ENCODE measurements at regions not wholly inside any gene's neighbourhood (a gene's known extent, or its start where the extent isn't known, plus 50 kb on each side); places are given as distances from the start of the nearest gene placed in this dataset.
A peak's percentile ranks its signal among the peaks of the same experiment; 100 is the strongest.

DNA sequence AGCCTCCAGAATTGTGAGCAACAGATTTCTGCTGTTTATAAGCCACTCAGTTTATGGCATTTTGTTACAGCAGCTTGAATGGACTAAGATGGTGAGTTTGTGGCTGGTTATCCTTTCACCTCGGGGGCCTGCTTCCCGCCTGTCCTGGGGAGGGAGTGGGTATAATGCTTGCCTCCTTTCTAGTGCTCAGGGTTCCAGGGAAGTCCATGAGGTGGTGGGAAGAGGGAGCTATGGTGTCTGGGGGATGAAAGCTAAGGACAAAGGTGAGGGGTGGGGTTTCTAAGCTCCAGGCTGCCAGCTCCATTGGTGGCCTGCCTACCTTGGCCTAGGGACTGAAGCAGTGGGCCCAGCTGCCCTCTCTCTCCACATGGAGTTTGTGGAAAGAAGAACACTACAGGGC is 50.2 kb upstream of the SDK2 start:
- no peaks in the 10 kb centered on the region for H3K27me3 ChIP-seq (ENCODE audit: insufficient read depth, low read depth, severe bottlenecking)
- no peak overlapping the region for H3K4me3 ChIP-seq (ENCODE audit: low read depth, low read length)
- H3K36me3 ChIP-seq, result no peaks in the 10 kb centered on the region
- H3K9me3 ChIP-seq (ENCODE audit: severe bottlenecking), result no peaks in the 10 kb centered on the region
- TF ChIP-seq, protein P1, sequence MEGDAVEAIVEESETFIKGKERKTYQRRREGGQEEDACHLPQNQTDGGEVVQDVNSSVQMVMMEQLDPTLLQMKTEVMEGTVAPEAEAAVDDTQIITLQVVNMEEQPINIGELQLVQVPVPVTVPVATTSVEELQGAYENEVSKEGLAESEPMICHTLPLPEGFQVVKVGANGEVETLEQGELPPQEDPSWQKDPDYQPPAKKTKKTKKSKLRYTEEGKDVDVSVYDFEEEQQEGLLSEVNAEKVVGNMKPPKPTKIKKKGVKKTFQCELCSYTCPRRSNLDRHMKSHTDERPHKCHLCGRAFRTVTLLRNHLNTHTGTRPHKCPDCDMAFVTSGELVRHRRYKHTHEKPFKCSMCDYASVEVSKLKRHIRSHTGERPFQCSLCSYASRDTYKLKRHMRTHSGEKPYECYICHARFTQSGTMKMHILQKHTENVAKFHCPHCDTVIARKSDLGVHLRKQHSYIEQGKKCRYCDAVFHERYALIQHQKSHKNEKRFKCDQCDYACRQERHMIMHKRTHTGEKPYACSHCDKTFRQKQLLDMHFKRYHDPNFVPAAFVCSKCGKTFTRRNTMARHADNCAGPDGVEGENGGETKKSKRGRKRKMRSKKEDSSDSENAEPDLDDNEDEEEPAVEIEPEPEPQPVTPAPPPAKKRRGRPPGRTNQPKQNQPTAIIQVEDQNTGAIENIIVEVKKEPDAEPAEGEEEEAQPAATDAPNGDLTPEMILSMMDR (IDR thresholded peaks at IDR 0.05; ENCODE audit: low read depth, low read length), result no peak
- H3K27ac ChIP-seq, result no peak overlapping the region
- DNase-seq, result no peak

DNA sequence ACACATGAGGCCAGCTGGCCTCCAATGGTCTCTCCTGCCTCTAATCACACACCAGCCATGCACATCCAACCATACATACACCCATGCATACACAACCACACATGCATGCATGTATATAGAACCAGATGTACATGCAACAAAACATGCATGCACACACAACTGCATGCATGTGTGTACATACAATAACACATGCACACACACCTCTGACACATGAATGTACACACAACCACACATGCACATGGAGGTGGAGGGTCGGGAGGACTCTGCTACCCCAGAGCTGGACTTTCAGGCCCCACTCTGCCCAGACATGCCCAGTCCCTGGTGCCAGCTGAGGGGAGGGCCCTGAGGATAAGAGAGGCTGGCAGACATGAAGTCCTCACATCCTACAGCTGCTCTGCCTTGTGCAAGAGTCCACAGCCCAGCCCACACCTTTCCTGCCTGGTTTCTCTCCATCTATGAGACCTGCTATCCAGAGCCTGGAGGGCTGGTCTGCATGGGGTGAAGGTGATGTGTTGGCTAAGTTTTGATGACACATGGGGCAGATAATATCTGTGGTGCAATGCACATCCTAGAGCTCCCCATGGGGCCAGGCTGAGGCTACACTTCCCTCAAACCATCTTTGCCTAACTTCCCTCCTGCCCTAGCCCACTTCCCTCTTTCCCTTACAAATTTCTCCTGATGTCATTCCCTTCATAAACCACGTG is 50.9 kb upstream of the SDK2 start:
- DNase-seq, result no peak
- H3K27me3 ChIP-seq (ENCODE audit: insufficient read depth, low read depth, severe bottlenecking), result no peaks in the 10 kb centered on the region
- TF ChIP-seq, protein P1 (IDR thresholded peaks at IDR 0.05; ENCODE audit: low read depth, low read length), result no peak
- no peaks in the 10 kb centered on the region for H3K9me3 ChIP-seq (ENCODE audit: severe bottlenecking)
- no peak overlapping the region for H3K27ac ChIP-seq
- H3K36me3 ChIP-seq, result no peaks in the 10 kb centered on the region
- no peak overlapping the region for H3K4me3 ChIP-seq (ENCODE audit: low read depth, low read length)

DNA sequence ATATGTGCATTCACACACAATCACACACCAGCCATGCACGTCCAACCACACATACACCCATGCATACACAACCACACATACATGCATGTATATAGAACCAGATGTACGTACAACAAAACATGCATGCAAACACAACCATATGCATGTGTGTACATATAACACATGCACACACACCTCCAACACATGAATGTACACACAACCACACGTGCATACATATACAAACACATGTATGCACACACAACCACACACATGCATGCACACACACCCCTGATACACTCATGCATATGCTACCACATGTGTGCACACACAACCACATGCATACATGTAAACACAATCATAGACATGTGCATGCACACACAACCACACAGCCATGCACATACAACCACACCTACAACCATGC is 52.0 kb upstream of the SDK2 start:
- no peak overlapping the region for H3K4me3 ChIP-seq (ENCODE audit: low read depth, low read length)
- H3K27me3 ChIP-seq (ENCODE audit: insufficient read depth, low read depth, severe bottlenecking), result no peaks in the 10 kb centered on the region
- DNase-seq, result no peak
- peaks cover 7% of the 10 kb centered on the region for H3K9me3 ChIP-seq (ENCODE audit: severe bottlenecking)
- no peak overlapping the region for H3K27ac ChIP-seq
- H3K36me3 ChIP-seq, result no peaks in the 10 kb centered on the region
- TF ChIP-seq, protein P1 (IDR thresholded peaks at IDR 0.05; ENCODE audit: low read depth, low read length), result no peak

DNA sequence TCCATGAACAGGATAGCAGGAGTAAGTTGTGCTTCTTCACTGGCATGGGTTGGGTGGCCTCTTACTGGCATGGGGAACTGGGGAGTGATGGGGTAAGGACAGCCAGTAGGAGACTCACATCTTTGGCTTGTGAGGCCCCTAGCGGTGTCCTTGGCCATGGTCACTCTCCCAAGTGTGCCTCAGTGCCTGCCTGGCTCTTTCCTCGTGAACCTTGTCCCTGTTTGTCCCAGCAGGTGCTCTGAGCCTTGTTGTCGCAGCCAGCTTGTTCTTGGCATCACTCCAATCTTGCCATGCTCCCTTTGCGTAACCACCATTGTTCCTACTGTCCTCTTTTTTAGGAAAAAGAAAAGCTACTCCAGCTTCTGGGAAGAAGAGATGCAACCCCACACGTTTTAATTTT is 53.6 kb upstream of the SDK2 start:
- Histone ChIP-seq H3K27ac (no peak overlapping the region), H3K36me3 (no peaks in the 10 kb centered on the region), H3K9me3 (ENCODE audit: severe bottlenecking) (peaks cover 7% of the 10 kb centered on the region), H3K27me3 (ENCODE audit: insufficient read depth, low read depth, severe bottlenecking) (no peaks in the 10 kb centered on the region), H3K4me3 (ENCODE audit: low read depth, low read length) (no peak overlapping the region)
- TF ChIP-seq, protein P1 (IDR thresholded peaks at IDR 0.05; ENCODE audit: low read depth, low read length), result 0 out of 2 replicates have a peak, but pooled peaks have one; percentile 8
- peak; percentile 6 for DNase-seq

DNA sequence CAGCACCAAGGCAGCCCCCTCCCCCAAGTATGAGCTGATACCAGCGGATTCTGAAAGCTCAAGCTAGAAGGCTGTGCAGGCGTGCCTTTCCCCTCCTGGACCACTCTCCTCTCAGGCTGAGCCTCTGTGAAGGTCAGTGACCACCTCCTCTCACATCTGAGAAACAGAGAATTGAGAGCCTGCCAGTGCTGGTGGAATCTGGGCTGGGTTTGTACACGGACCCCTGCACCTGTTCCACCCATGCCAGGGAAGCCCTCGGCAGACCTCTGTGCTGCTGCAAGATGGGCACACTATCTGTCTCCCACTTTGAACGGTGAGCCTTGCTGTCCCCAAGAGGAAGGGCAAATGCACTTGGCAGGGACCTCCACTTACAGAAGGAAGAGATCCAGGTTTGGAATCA is 54.7 kb upstream of the SDK2 start:
- peaks cover 7% of the 10 kb centered on the region for H3K9me3 ChIP-seq (ENCODE audit: severe bottlenecking)
- no peak overlapping the region for H3K4me3 ChIP-seq (ENCODE audit: low read depth, low read length)
- peak; percentile 3 for DNase-seq
- no peak overlapping the region for H3K27ac ChIP-seq
- TF ChIP-seq, protein P1 (IDR thresholded peaks at IDR 0.05; ENCODE audit: low read depth, low read length), result no peak
- no peaks in the 10 kb centered on the region for H3K36me3 ChIP-seq
- no peaks in the 10 kb centered on the region for H3K27me3 ChIP-seq (ENCODE audit: insufficient read depth, low read depth, severe bottlenecking)

DNA sequence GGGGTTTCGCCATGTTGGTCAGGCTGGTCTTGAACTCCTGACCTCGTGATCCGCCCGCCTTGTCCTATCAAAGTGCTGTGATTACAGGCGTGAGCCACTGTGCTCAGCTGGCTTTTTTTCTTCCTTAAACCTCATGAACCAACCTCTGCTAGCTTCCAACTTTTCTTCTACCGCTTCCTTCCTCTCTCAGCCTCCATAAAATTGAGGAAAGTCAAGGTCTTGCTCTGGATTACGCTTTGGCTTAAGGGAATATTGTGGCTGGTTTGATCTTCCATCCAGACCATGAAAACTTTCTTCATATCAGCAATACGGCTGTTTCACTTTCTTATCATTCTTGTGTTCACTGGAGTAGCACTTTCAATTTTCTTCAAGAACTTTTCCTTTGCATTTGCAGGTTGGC is 57.5 kb upstream of the SDK2 start:
- Histone ChIP-seq H3K4me3 (ENCODE audit: low read depth, low read length) (no peak overlapping the region), H3K27ac (no peak overlapping the region), H3K9me3 (ENCODE audit: severe bottlenecking) (peaks cover 7% of the 10 kb centered on the region), H3K36me3 (no peaks in the 10 kb centered on the region), H3K27me3 (ENCODE audit: insufficient read depth, low read depth, severe bottlenecking) (no peaks in the 10 kb centered on the region)
- no peak for DNase-seq
- TF ChIP-seq, protein P1 (IDR thresholded peaks at IDR 0.05; ENCODE audit: low read depth, low read length), result no peak
